ENCODE measurements at regions not wholly inside any gene's neighbourhood (a gene's known extent, or its start where the extent isn't known, plus 50 kb on each side); places are given as distances from the start of the nearest gene placed in this dataset.

GRCh38 chr11:41527530-41527929 lies 68.1 kb upstream of the LRRC4C start:
- TF ChIP-seq, protein P1, sequence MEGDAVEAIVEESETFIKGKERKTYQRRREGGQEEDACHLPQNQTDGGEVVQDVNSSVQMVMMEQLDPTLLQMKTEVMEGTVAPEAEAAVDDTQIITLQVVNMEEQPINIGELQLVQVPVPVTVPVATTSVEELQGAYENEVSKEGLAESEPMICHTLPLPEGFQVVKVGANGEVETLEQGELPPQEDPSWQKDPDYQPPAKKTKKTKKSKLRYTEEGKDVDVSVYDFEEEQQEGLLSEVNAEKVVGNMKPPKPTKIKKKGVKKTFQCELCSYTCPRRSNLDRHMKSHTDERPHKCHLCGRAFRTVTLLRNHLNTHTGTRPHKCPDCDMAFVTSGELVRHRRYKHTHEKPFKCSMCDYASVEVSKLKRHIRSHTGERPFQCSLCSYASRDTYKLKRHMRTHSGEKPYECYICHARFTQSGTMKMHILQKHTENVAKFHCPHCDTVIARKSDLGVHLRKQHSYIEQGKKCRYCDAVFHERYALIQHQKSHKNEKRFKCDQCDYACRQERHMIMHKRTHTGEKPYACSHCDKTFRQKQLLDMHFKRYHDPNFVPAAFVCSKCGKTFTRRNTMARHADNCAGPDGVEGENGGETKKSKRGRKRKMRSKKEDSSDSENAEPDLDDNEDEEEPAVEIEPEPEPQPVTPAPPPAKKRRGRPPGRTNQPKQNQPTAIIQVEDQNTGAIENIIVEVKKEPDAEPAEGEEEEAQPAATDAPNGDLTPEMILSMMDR (IDR thresholded peaks at IDR 0.05), result no peak
- TF ChIP-seq EP300 (IDR thresholded peaks at IDR 0.05) (no peak), POLR2AphosphoS5 (IDR thresholded peaks at IDR 0.05) (no peak), POLR2A (IDR thresholded peaks at IDR 0.05) (no peak)

Data from stomach (tissue), 4 donors.